BJ (cell line): ENCODE measurements at regions not wholly inside any gene's neighbourhood (a gene's known extent, or its start where the extent isn't known, plus 50 kb on each side); places are given as distances from the start of the nearest gene placed in this dataset.
"Not testable (repeated sequence)": the region's sequence is repeated elsewhere in the genome, so short reads cannot be mapped to it uniquely, and the experiment has no call there.

Source experiments
- CTCF ChIA-PET: fragments of 350-600 bp; formaldehyde crosslinking; extraction: SDS; loops from one replicate; lab custom pipeline; 2021; ENCODE audit warnings: antibody characterized with exemption, inconsistent platforms; lab: Yijun Ruan, JAX
- POLR2A ChIA-PET: fragments of 300-600 bp; sonication (Branson Sonifier 250); formaldehyde crosslinking; extraction: SDS; loops from one replicate; lab custom pipeline; 2021; ENCODE audit warnings: antibody characterized with exemption; lab: Charles Lee
- DNase-seq: peaks from one replicate; pipeline ENCODE4 v3.0.0-alpha.2; 2011; ENCODE audit warnings: low read depth
- H3K27me3 ChIP-seq: 2 replicates; pipeline ENCODE4 v1.6.0; 2011; ENCODE audit warnings: low read length; ENCODE audit not compliant: control insufficient read depth, insufficient read depth
- H3K36me3 ChIP-seq: 2 replicates; pipeline ENCODE4 v1.5.1; 2011; ENCODE audit warnings: low read length; ENCODE audit not compliant: control insufficient read depth, insufficient read depth
- H3K4me3 ChIP-seq: 2 replicates; pipeline ENCODE4 v1.5.1; 2011; ENCODE audit warnings: low read depth, mild to moderate bottlenecking, control low read depth, low read length
- CTCF ChIP-seq: IDR thresholded peaks from 2 replicates; pipeline ENCODE4 v1.5.1; 2011; ENCODE audit warnings: low read depth, mild to moderate bottlenecking, control low read depth, inconsistent platforms, low read length, moderate library complexity; ENCODE audit not compliant: insufficient read depth

GRCh38 chr2:125318740-125319139, 1293.7 kb downstream of the CNTNAP5 start:
- no peaks in the 10 kb centered on the region for H3K27me3 ChIP-seq
- POLR2A ChIA-PET: no interaction called here
- no peak for DNase-seq
- TF ChIP-seq CTCF: no peak
- no peak overlapping the region for H3K4me3 ChIP-seq
- H3K36me3 ChIP-seq: no peaks in the 10 kb centered on the region
- CTCF ChIA-PET: no interaction called here

- DNase-seq: no peak
- H3K4me3 ChIP-seq: no peak overlapping the region
- H3K27me3 ChIP-seq: no peaks in the 10 kb centered on the region
- CTCF ChIA-PET: no interaction called here
- H3K36me3 ChIP-seq: no peaks in the 10 kb centered on the region
- POLR2A ChIA-PET: no interaction called here
- TF ChIP-seq CTCF: no peak
Measured at GRCh38 chr2:125324273-125324672, 1299.2 kb downstream of the CNTNAP5 start.

GRCh38 chr2:125330133-125330532, 1305.0 kb downstream of the CNTNAP5 start:
- no peak for DNase-seq
- H3K36me3 ChIP-seq: no peaks in the 10 kb centered on the region
- no peaks in the 10 kb centered on the region for H3K27me3 ChIP-seq
- POLR2A ChIA-PET: no interaction called here
- CTCF ChIA-PET: no interaction called here
- TF ChIP-seq CTCF: no peak
- no peak overlapping the region for H3K4me3 ChIP-seq

GRCh38 chr2:125341353-125341752, 1314.6 kb upstream of the GYPC start:
- TF ChIP-seq CTCF: no peak
- POLR2A ChIA-PET: no interaction called here
- H3K4me3 ChIP-seq: no peak overlapping the region
- no peak for DNase-seq
- CTCF ChIA-PET: no interaction called here
- H3K36me3 ChIP-seq: no peaks in the 10 kb centered on the region
- no peaks in the 10 kb centered on the region for H3K27me3 ChIP-seq

GRCh38 chr2:125353542-125353941, 1302.4 kb upstream of the GYPC start:
- H3K4me3 ChIP-seq, H3K27me3 ChIP-seq, H3K36me3 ChIP-seq, DNase-seq, POLR2A ChIA-PET, CTCF ChIA-PET: not testable (repeated sequence)

- DNase-seq: no peak
- no peak for TF ChIP-seq CTCF
- Histone ChIP-seq H3K27me3 (no peaks in the 10 kb centered on the region), H3K4me3 (no peak overlapping the region), H3K36me3 (no peaks in the 10 kb centered on the region)
- POLR2A ChIA-PET: no interaction called here
- CTCF ChIA-PET: no interaction called here
Measured at GRCh38 chr2:125364192-125364983, 1291.6 kb upstream of the GYPC start.
